Thymus (tissue), 11 donors: ENCODE measurements at regions not wholly inside any gene's neighbourhood (a gene's known extent, or its start where the extent isn't known, plus 50 kb on each side); places are given as distances from the start of the nearest gene placed in this dataset.

ENCODE experiments used
- DNase-seq, 9 donors: peaks; one replicate each; pipeline ENCODE4 v3.0.0-alpha.2; 2013; ENCODE audit warnings: low spot score in 9 of 9, low read depth in 6 of 9, missing footprints in 1 of 9
- H3K27ac ChIP-seq, 2 donors: one replicate each; pipeline ENCODE4 v1.5.1; 2013; ENCODE audit warnings: control low read depth in 1 of 2, low read depth in 1 of 2, low read length in 1 of 2, mild to moderate bottlenecking in 1 of 2, moderate library complexity in 1 of 2
- H3K27me3 ChIP-seq, 2 donors: one replicate each; pipeline ENCODE4 v1.5.1; 2013; ENCODE audit warnings: low read length in 1 of 2; ENCODE audit not compliant: control insufficient read depth in 2 of 2, insufficient read depth in 1 of 2
- H3K36me3 ChIP-seq, 2 donors: one replicate each; pipeline ENCODE4 v1.5.1; 2013; ENCODE audit warnings: low read length in 1 of 2, mild to moderate bottlenecking in 1 of 2, moderate library complexity in 1 of 2; ENCODE audit not compliant: control insufficient read depth in 2 of 2, insufficient read depth in 2 of 2
- H3K4me1 ChIP-seq, 2 donors: one replicate each; pipeline ENCODE4 v1.5.1; 2013; ENCODE audit warnings: low read length in 2 of 2; ENCODE audit not compliant: control insufficient read depth in 2 of 2, insufficient read depth in 2 of 2
- H3K4me3 ChIP-seq, 2 donors: one replicate each; pipeline ENCODE4 v1.5.1; 2013; ENCODE audit warnings: low read length in 2 of 2, control low read depth in 1 of 2, mild to moderate bottlenecking in 1 of 2
- H3K9me3 ChIP-seq, 2 donors: one replicate each; pipeline ENCODE4 v1.5.1; 2013; ENCODE audit warnings: low read length in 1 of 2, mild to moderate bottlenecking in 1 of 2; ENCODE audit not compliant: control insufficient read depth in 2 of 2, insufficient read depth in 1 of 2
- WGBS: extraction: QIAGEN DNeasy Blood & Tissue Kit; methylation state at CpG from one replicate; pipeline ENCODE4 v1.1.7; 2013; 5-methylcytosine and 5-hydroxymethylcytosine counted together
- donor health status: healthy.

DNA sequence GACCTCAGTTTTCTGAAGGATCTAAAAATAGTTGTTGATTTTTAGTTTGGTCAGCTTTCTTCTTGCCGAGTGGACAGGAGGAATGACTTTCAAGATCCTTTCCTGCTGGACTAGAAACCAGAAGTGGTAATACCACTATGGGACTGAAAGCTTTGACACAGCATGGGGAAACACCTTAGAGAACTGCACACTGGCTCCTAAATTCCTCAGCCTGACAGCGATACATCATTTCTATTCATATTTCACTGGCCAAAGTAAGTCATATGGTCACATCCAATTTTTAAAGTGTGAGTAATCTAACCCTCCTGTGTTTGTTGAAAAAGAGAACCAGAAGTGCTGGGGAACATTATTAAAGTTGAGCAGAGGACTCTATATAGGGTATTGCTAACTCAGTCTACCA, 244.7 kb upstream of the MMADHC start:
- Histone ChIP-seq H3K27me3 (no peaks in the 10 kb centered on the region), H3K9me3 (no peaks in the 10 kb centered on the region)
- no peak for DNase-seq

DNA sequence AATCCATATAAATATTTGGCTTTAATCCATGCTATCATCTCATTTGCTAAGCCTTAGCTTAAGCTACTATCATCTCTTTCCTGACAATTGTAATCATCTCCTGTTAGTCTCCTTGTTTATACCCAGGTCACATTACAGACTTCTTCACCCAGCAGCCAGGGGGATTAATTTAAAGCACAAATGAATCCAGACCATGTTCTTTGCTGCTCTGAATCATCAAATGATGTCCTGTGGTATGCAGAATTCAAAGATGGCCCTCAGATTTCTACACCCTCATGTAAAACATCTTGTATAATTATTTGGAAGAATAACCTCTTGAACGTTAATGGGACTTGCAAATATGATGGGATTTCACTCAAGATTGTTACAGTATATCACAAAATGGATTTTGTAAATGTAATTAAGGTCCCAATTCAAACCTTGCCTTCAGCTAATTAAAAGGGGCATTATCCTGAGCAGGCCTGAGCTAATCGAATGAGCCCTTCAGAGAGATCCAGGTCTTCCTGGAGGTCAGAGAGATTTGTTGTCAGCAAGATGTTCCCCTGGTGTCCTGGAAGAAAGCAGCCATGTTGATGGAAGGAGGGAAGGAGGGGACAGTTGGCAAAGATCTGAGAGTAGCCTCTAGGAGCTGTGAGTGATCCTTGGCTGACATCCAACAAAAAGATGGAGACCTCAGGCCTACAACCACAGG, 241.1 kb upstream of the MMADHC start:
- Histone ChIP-seq H3K4me1 (no peaks in the 10 kb centered on the region), H3K4me3 (no peak overlapping the region), H3K27me3 (no peaks in the 10 kb centered on the region), H3K27ac (no peak overlapping the region), H3K9me3 (no peaks in the 10 kb centered on the region), H3K36me3 (no peaks in the 10 kb centered on the region)
- DNase-seq = no peak
- 89% methylated on average over 2 of the region's 2 CpGs for WGBS

More for the DNA sequence above, 244.7 kb upstream of the MMADHC start:
- Histone ChIP-seq H3K36me3 (no peaks in the 10 kb centered on the region), H3K4me1 (no peaks in the 10 kb centered on the region), H3K4me3 (no peak overlapping the region), H3K27ac (no peak overlapping the region)
- WGBS = 83% methylated on average over 2 of the region's 2 CpGs

DNA sequence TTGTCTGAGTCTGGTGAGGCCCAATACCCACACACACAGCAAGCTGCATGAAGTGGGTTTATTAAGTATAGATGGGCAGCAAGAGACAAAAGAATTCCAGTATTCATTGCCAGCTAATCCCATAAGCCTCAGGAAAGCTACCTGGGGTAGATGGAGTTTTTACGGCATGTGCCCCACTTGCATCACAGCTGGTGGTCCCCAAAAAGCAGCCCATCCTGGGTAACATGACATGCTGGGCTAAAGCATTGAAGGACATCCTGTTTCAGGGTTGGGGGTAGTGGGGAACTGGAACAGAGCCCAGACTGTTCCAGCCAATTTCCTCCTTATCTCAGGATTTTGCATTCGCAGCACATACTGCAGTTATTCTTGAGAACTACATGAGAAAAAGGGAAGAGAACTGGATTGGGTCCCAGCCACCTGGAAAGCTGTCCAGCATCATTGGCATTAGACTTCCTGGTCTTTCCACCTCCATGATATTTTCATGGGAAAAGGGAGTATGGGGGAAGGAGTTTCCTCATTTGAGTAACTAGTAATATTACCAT, 240.1 kb upstream of the MMADHC start:
- WGBS = 95% methylated on average over 2 of the region's 2 CpGs
- no peaks in the 10 kb centered on the region for H3K36me3 ChIP-seq
- no peak for DNase-seq

DNA sequence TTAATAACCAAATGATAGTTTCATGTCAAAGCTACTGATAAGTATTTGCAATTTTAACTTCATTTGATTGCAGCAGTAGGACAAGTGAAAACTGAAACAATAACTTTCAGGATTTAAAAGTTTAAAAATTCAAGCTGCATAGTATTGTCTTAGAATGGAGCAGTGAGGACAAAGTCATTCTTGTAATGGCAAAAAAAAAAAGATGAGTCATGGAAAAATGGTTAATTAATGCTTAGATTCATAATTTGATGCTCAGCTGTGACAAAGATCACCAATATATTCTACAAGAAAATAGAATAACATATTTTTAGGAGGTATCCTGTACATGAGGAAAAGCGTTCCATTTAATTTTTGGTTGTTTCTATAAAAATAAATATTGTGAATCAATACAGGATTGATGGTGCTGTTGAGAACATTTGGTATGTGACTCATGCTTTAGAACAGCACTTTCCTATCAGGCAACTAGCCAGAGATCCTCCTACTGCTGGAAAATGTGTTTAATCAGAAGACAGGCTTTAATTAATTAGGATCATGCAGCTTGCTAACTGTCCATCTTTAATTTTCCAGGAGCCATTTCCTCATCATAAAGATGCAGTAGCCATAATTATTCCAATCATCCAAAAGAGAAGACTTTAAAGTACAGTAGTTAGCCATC, 239.0 kb upstream of the MMADHC start:
- Histone ChIP-seq H3K4me1 (no peaks in the 10 kb centered on the region), H3K9me3 (no peaks in the 10 kb centered on the region), H3K4me3 (no peak overlapping the region), H3K27ac (no peak overlapping the region), H3K27me3 (no peaks in the 10 kb centered on the region), H3K36me3 (no peaks in the 10 kb centered on the region)
- 96% methylated on average over 1 of the region's 1 CpG for WGBS
- no peak for DNase-seq

More for the DNA sequence above, 240.1 kb upstream of the MMADHC start:
- Histone ChIP-seq H3K9me3 (no peaks in the 10 kb centered on the region), H3K27me3 (no peaks in the 10 kb centered on the region), H3K4me1 (no peaks in the 10 kb centered on the region), H3K27ac (no peak overlapping the region), H3K4me3 (no peak overlapping the region)

DNA sequence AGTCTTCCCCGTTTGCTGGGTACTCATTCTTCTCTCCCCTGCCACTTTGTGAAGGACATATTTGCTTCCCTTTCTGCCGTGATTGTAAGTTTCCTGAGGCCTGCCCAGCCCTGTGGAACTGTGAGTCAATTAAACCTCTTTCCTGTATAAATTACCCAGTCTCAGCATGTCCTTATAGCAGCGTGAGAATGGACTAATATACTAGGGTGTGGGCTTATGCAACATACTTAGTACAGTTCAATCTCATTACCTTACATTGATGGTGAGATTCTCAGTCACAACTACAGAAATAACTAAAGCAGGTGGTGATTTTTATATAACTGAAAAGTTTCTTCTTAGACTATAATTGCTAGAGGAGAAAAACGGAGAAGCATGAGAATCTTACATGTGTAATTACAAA, 237.9 kb upstream of the MMADHC start:
- DNase-seq = no peak
- Histone ChIP-seq H3K36me3 (no peaks in the 10 kb centered on the region), H3K9me3 (no peaks in the 10 kb centered on the region), H3K27ac (no peak overlapping the region), H3K4me1 (no peaks in the 10 kb centered on the region), H3K27me3 (no peaks in the 10 kb centered on the region), H3K4me3 (no peak overlapping the region)
- 66% methylated on average over 4 of the region's 4 CpGs for WGBS

DNA sequence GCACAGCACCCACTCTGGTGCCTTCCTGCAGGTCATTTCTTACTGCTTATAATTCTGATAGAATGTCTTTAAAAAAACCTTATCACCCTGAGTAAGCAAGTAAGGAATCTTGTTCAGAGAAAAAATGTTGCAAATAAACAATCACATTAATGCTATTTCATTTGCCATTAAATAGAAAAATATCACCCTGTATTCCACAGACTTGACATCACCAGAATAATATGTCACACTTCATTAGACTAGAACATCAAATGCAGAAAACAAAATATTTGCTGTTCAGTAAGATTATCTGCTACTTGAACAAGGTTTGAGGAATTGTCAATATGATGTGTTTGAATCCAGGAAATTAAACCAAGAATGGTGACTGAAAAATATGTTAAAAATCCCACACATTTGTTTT, 236.6 kb upstream of the MMADHC start:
- no peak overlapping the region for H3K4me3 ChIP-seq
- no peaks in the 10 kb centered on the region for H3K36me3 ChIP-seq
- H3K4me1 ChIP-seq = no peaks in the 10 kb centered on the region
- no peaks in the 10 kb centered on the region for H3K27me3 ChIP-seq
- DNase-seq = no peak
- no peaks in the 10 kb centered on the region for H3K9me3 ChIP-seq
- H3K27ac ChIP-seq = no peak overlapping the region

DNA sequence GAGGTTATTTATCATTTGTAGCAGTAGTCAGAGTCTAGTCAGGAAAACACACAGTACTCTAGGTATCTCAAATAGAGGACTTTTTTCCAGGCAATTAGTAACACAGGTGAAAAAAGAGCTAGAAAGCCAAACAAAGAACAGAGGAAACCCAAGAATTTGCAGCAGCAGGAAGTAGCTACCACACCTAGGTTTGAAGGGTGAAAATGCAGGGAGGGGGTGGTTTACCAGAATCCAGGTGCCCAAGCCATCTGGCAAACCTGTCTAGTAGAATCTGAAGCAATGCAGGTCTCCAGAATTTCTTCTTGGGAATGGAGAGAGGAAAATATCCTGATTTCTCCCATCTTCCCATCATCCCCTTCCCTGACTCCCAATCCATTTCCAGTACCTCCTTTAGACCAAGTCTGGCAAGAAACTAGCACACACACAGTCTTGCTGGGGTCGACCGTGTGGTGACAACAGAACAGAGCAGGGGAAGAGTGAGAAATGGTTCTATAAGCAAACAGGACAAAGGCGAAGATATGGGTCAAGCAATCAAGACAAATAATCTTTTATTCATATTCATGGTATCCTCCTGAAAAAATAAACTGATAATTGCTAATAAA, 231.9 kb upstream of the MMADHC start:
- no peaks in the 10 kb centered on the region for H3K9me3 ChIP-seq
- H3K4me1 ChIP-seq = no peaks in the 10 kb centered on the region
- no peak for DNase-seq
- WGBS = 71% methylated on average over 3 of the region's 3 CpGs
- H3K27me3 ChIP-seq = no peaks in the 10 kb centered on the region
- no peak overlapping the region for H3K27ac ChIP-seq
- H3K36me3 ChIP-seq = no peaks in the 10 kb centered on the region
- H3K4me3 ChIP-seq = no peak overlapping the region

DNA sequence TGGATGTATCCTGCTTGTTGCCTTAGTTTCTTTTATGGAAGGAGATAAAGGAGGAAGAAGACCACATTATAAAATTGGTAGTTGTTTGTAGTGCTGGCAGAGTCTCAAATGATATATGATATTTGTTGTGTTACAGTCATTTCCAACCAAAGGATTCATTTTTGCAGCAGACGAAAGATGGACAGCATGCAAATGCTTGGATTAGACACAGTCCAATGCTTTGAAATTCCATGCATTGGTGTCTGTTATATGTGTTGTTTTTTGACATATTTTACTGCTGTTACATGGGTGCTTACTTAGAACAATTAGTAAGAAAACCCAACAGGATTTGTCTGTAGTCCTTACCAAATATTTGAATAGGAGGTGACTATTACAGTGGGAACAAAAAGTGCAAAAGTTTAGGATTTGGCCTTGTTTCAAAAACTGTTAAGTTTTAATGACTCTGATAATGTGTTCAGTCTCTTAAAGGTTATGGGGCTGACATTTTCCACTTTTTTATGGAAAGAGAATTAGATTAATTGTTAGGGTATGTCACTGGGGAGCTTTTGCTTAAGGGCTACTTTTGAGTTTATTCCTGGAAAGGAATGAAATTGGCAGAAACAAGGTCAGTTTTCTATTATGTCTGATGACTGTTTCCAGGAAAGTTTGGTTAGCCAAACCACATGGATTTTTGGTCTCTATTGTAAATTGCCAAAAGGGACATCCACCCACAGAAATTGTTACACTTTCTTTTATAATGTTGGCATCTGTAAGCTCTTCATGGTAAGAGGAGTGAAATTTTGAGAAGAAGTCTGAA, 229.4 kb upstream of the MMADHC start:
- no peaks in the 10 kb centered on the region for H3K4me1 ChIP-seq
- no peaks in the 10 kb centered on the region for H3K36me3 ChIP-seq
- no peak overlapping the region for H3K4me3 ChIP-seq
- H3K27ac ChIP-seq = no peak overlapping the region
- H3K9me3 ChIP-seq = no peaks in the 10 kb centered on the region
- H3K27me3 ChIP-seq = no peaks in the 10 kb centered on the region
- DNase-seq = no peak
- 91% methylated on average over 1 of the region's 1 CpG for WGBS

DNA sequence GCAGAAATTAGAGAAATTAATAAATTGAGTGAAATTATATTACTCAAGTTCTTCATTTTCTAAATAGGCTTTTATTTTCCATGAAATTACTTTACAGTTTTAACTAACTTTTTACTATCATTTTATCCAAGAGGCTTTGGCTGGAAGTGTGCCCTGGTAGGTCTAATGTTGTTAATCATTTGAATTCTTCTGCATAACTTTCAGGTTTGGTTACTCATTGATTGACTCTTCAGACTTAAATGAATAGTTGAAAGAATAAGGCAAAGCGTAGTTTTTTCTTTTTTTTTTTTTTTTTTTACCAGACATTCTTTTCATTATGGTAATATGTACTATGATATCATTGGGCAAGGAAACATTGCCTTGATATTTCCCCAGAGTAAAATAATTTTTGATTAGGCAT, 228.4 kb upstream of the MMADHC start:
- 89% methylated on average over 1 of the region's 1 CpG for WGBS
- no peak for DNase-seq
- Histone ChIP-seq H3K27ac (no peak overlapping the region), H3K4me1 (no peaks in the 10 kb centered on the region), H3K27me3 (no peaks in the 10 kb centered on the region), H3K36me3 (no peaks in the 10 kb centered on the region), H3K9me3 (no peaks in the 10 kb centered on the region), H3K4me3 (no peak overlapping the region)
